Endodermal cell (in vitro differentiated cells): ENCODE measurements at regions not wholly inside any gene's neighbourhood (a gene's known extent, or its start where the extent isn't known, plus 50 kb on each side); places are given as distances from the start of the nearest gene placed in this dataset.

Experiments
- DNase-seq: peaks from one replicate; pipeline ENCODE4 v3.0.0-alpha.2; 2017
- H3K27ac ChIP-seq: 2 replicates; pipeline ENCODE4 v1.5.1; 2013; ENCODE audit warnings: mild to moderate bottlenecking, low read depth, low read length, moderate library complexity
- H3K27me3 ChIP-seq: 2 replicates; pipeline ENCODE4 v1.6.1; 2013; ENCODE audit warnings: mild to moderate bottlenecking, low read length, moderate library complexity; ENCODE audit not compliant: insufficient read depth, control insufficient read depth, poor library complexity, severe bottlenecking
- H3K36me3 ChIP-seq: 2 replicates; pipeline ENCODE4 v1.7.0; 2013; ENCODE audit warnings: mild to moderate bottlenecking, low read length, moderate library complexity; ENCODE audit not compliant: control insufficient read depth, insufficient read depth
- H3K4me1 ChIP-seq: one replicate; pipeline ENCODE4 v1.7.0; 2013; ENCODE audit warnings: low read length; ENCODE audit not compliant: control insufficient read depth, insufficient read depth
- H3K4me3 ChIP-seq: 2 replicates; pipeline ENCODE4 v1.5.1; 2013; ENCODE audit warnings: mild to moderate bottlenecking, low read length, moderate library complexity
- H3K9ac ChIP-seq: 2 replicates; pipeline ENCODE4 v1.6.1; 2013; ENCODE audit warnings: mild to moderate bottlenecking, low read length, moderate library complexity; ENCODE audit not compliant: poor library complexity, severe bottlenecking; ENCODE audit errors: extremely low read depth
- H3K9me3 ChIP-seq: 2 replicates; pipeline ENCODE4 v1.6.1; 2013; ENCODE audit warnings: mild to moderate bottlenecking, low read length, moderate library complexity; ENCODE audit not compliant: control insufficient read depth
- H3K27ac Mint-ChIP-seq: 2 replicates; pipeline ENCODE4 v1.8.0; 2020; ENCODE audit warnings: mixed read lengths
- H3K27me3 Mint-ChIP-seq: 2 replicates; pipeline ENCODE4 v1.8.0; 2021; ENCODE audit warnings: mild to moderate bottlenecking, mixed read lengths; ENCODE audit not compliant: insufficient read depth
- H3K36me3 Mint-ChIP-seq: 2 replicates; pipeline ENCODE4 v1.8.0; 2020; ENCODE audit warnings: low read depth, mixed read lengths
- H3K4me1 Mint-ChIP-seq: 2 replicates; pipeline ENCODE4 v1.8.0; 2020; ENCODE audit warnings: mixed read lengths
- H3K4me3 Mint-ChIP-seq: 2 replicates; pipeline ENCODE4 v1.8.0; 2020; ENCODE audit warnings: mild to moderate bottlenecking, moderate library complexity, mixed read lengths
- H3K9me3 Mint-ChIP-seq: 2 replicates; pipeline ENCODE4 v1.8.0; 2020; ENCODE audit warnings: mild to moderate bottlenecking, mixed read lengths
- WGBS, 2 experiments: methylation state at CpG; one replicate each; pipeline versions ENCODE4 v1.1.5 to v1.1.7; 2013; ENCODE audit warnings: missing lambda C conversion rate in 2 of 2, mixed read lengths in 1 of 2; ENCODE audit not compliant: insufficient coverage in 1 of 2, insufficient read length in 1 of 2; 5-methylcytosine and 5-hydroxymethylcytosine counted together
- TF ChIP-seq, protein P1 (sequence below): fragments of 200-600 bp; sonication (generic); conservative IDR thresholded peaks from 2 replicates; pipeline ENCODE4 v1.5.0; 2021; ENCODE audit warnings: antibody characterized with exemption, mild to moderate bottlenecking

DNA sequence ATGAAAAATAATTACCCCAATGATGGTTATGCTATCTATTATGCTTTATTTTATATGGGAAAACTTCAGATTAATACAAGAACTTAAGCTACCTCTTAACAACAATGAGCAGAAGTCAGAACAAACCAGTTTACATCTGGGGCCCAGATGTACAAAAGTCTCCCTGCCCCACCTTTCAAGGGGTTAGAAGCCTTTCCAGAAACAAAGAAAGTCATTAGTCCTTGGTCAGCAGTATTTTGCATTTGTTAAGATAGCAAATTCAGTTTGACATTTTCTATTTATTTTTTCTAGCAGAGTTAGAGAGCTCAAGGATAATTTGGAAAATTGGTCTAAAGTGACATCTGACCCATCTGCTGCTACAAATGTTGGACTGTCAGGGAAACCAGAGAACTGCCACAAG lies 478.7 kb upstream of the UBE2E2 start:
- no peaks in the 10 kb centered on the region for H3K9me3 ChIP-seq
- no peak for DNase-seq
- H3K27me3 ChIP-seq: no peaks in the 10 kb centered on the region
- H3K4me3 Mint-ChIP-seq: no peak overlapping the region
- TF ChIP-seq, protein P1, sequence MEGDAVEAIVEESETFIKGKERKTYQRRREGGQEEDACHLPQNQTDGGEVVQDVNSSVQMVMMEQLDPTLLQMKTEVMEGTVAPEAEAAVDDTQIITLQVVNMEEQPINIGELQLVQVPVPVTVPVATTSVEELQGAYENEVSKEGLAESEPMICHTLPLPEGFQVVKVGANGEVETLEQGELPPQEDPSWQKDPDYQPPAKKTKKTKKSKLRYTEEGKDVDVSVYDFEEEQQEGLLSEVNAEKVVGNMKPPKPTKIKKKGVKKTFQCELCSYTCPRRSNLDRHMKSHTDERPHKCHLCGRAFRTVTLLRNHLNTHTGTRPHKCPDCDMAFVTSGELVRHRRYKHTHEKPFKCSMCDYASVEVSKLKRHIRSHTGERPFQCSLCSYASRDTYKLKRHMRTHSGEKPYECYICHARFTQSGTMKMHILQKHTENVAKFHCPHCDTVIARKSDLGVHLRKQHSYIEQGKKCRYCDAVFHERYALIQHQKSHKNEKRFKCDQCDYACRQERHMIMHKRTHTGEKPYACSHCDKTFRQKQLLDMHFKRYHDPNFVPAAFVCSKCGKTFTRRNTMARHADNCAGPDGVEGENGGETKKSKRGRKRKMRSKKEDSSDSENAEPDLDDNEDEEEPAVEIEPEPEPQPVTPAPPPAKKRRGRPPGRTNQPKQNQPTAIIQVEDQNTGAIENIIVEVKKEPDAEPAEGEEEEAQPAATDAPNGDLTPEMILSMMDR: no peak
- peaks cover 6% of the 10 kb centered on the region for H3K4me1 ChIP-seq
- no peak overlapping the region for H3K9ac ChIP-seq
- no peaks in the 10 kb centered on the region for H3K27me3 Mint-ChIP-seq
- H3K36me3 Mint-ChIP-seq: no peaks in the 10 kb centered on the region
- peaks cover 9% of the 10 kb centered on the region for H3K4me1 Mint-ChIP-seq
- H3K27ac ChIP-seq: no peak overlapping the region
- no peaks in the 10 kb centered on the region for H3K36me3 ChIP-seq
- H3K4me3 ChIP-seq: no peak overlapping the region
- no peak overlapping the region for H3K27ac Mint-ChIP-seq
- H3K9me3 Mint-ChIP-seq: peaks cover 2% of the 10 kb centered on the region

GRCh38 chr3:22728406-22728805 lies 474.7 kb upstream of the UBE2E2 start:
- no peak for DNase-seq
- Histone ChIP-seq H3K27me3 (no peaks in the 10 kb centered on the region), H3K9ac (no peak overlapping the region), H3K36me3 (no peaks in the 10 kb centered on the region), H3K4me3 (no peak overlapping the region), H3K27ac (no peak overlapping the region), H3K9me3 (peaks cover 17% of the 10 kb centered on the region), H3K4me1 (peaks cover 6% of the 10 kb centered on the region)
- peaks cover 5% of the 10 kb centered on the region for H3K36me3 Mint-ChIP-seq
- H3K4me1 Mint-ChIP-seq: peaks cover 11% of the 10 kb centered on the region
- no peak overlapping the region for H3K4me3 Mint-ChIP-seq
- TF ChIP-seq, protein P1: no peak
- peaks cover 16% of the 10 kb centered on the region for H3K9me3 Mint-ChIP-seq
- WGBS, 2 experiments: 78 to 80% methylated on average over 1 of the region's 1 CpG
- H3K27ac Mint-ChIP-seq: no peak overlapping the region
- H3K27me3 Mint-ChIP-seq: no peaks in the 10 kb centered on the region

DNA sequence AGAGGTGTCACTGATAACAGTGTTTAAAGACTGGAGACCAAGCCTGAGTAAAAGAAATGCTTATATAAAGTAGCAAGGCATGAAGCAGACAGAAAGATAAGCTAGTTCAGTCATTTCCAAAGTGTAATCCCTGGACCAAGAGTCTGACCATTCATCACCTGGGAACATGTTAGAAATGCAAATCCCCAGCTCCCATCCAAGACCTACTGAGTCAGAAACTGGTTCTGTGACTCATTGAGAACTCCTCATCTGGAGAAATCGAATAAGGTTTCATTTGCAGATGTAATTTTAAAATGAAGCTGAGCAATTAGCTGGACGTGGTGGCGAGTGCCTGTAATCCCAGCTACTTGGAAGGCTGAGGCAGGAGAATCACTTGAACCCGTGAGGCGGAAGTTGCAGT lies 473.9 kb upstream of the UBE2E2 start:
- DNase-seq: no peak
- H3K4me1 ChIP-seq: peaks cover 9% of the 10 kb centered on the region
- H3K27me3 ChIP-seq: no peaks in the 10 kb centered on the region
- Mint-ChIP-seq H3K4me1 (peaks cover 16% of the 10 kb centered on the region), H3K36me3 (peaks cover 5% of the 10 kb centered on the region), H3K27ac (no peak overlapping the region), H3K27me3 (no peaks in the 10 kb centered on the region), H3K4me3 (no peak overlapping the region), H3K9me3 (peaks cover 16% of the 10 kb centered on the region)
- H3K9me3 ChIP-seq: peaks cover 17% of the 10 kb centered on the region
- TF ChIP-seq, protein P1: no peak
- no peak overlapping the region for H3K9ac ChIP-seq
- no peak overlapping the region for H3K4me3 ChIP-seq
- no peaks in the 10 kb centered on the region for H3K36me3 ChIP-seq
- 86 to 89% methylated on average over 3 to 5 of the region's 5 CpGs for WGBS, 2 experiments
- H3K27ac ChIP-seq: no peak overlapping the region
